T-cell (primary cell): ENCODE measurements at regions not wholly inside any gene's neighbourhood (a gene's known extent, or its start where the extent isn't known, plus 50 kb on each side); places are given as distances from the start of the nearest gene placed in this dataset.
"Not testable (repeated sequence)": the region's sequence is repeated elsewhere in the genome, so short reads cannot be mapped to it uniquely, and the experiment has no call there.

ENCODE experiments used
- ATAC-seq, 4 experiments: fragments of 200-7000 bp in 3 of 4; fragments of 150-1000 bp in 1 of 4; cut with Tn5 transposase; replicated peaks in 1 of 4; 1 replicate in 3 of 4; 2 replicates in 1 of 4; pipeline ENCODE4 v1.10.0; 2021; ENCODE audit warnings: moderate library complexity in 3 of 4, mild to moderate bottlenecking in 2 of 4, moderate number of reproducible peaks in 1 of 4
- CTCF ChIA-PET, 2 donors: fragments of 300-600 bp; sonication (Branson Sonifier 250); formaldehyde crosslinking; loops; one replicate each; lab custom pipeline; 2022; ENCODE audit warnings: antibody characterized with exemption in 2 of 2; lab: Charles Lee
- POLR2A ChIA-PET, 2 donors: fragments of 300-600 bp; sonication (Branson Sonifier 250); formaldehyde crosslinking; loops; one replicate each; lab custom pipeline; 2022; ENCODE audit warnings: antibody characterized with exemption in 2 of 2; lab: Charles Lee
- DNase-seq, 35 experiments: peaks; one replicate each; pipeline versions ENCODE4 v3.0.0 to v3.0.0-alpha.2; 2013 to 2023
- H3K27ac ChIP-seq: one replicate; pipeline ENCODE4 v1.5.1; 2013; ENCODE audit warnings: low read length
- H3K27me3 ChIP-seq, 2 experiments: replicated peaks in 1 of 2; 1 replicate in 1 of 2; 2 replicates in 1 of 2; pipeline versions ENCODE4 v1.6.1 to v1.7.0; 2013; ENCODE audit warnings: low read length in 1 of 2, mixed read lengths in 1 of 2; ENCODE audit not compliant: control insufficient read depth in 2 of 2, insufficient read depth in 2 of 2; ENCODE audit errors: extremely low read depth in 1 of 2
- H3K36me3 ChIP-seq, 2 donors: 1 replicate in 1 of 2; 2 replicates in 1 of 2; pipeline versions ENCODE4 v1.6.1 to v1.7.0; 2013; ENCODE audit warnings: low read length in 1 of 2; ENCODE audit not compliant: control insufficient read depth in 2 of 2, insufficient read depth in 1 of 2; ENCODE audit errors: extremely low read depth in 1 of 2
- H3K4me1 ChIP-seq, 2 experiments: 1 replicate in 1 of 2; 2 replicates in 1 of 2; pipeline versions ENCODE4 v1.6.1 to v1.7.0; 2013; ENCODE audit warnings: low read length in 2 of 2, mixed read lengths in 1 of 2; ENCODE audit not compliant: insufficient read depth in 2 of 2, control insufficient read depth in 1 of 2; ENCODE audit errors: extremely low read depth in 1 of 2
- H3K4me3 ChIP-seq, 2 donors: 1 replicate in 1 of 2; 2 replicates in 1 of 2; pipeline versions ENCODE4 v1.5.1 to v1.7.0; 2013; ENCODE audit warnings: mild to moderate bottlenecking in 2 of 2, low read length in 1 of 2, moderate library complexity in 1 of 2; ENCODE audit not compliant: control insufficient read depth in 1 of 2; ENCODE audit errors: extremely low read depth in 1 of 2
- H3K9me3 ChIP-seq: 2 replicates; pipeline ENCODE4 v1.7.0; 2013
- H3K27ac Mint-ChIP-seq, 2 donors: one replicate each; pipeline ENCODE4 v1.8.0; 2020 to 2021; ENCODE audit warnings: mild to moderate bottlenecking in 2 of 2, mixed read lengths in 2 of 2
- H3K27me3 Mint-ChIP-seq, 2 donors: one replicate each; pipeline ENCODE4 v1.8.0; 2021 to 2022; ENCODE audit warnings: mixed read lengths in 2 of 2
- H3K36me3 Mint-ChIP-seq: one replicate; pipeline ENCODE4 v1.8.0; 2021; ENCODE audit warnings: mixed read lengths
- H3K4me1 Mint-ChIP-seq, 3 donors: one replicate each; pipeline ENCODE4 v1.8.0; 2020 to 2022; ENCODE audit warnings: mixed read lengths in 3 of 3, mild to moderate bottlenecking in 1 of 3
- H3K4me3 Mint-ChIP-seq, 3 donors: one replicate each; pipeline ENCODE4 v1.8.0; 2020 to 2022; ENCODE audit warnings: mild to moderate bottlenecking in 3 of 3, mixed read lengths in 3 of 3, moderate library complexity in 3 of 3
- H3K9me3 Mint-ChIP-seq, 3 donors: one replicate each; pipeline ENCODE4 v1.8.0; 2020 to 2022; ENCODE audit warnings: mixed read lengths in 3 of 3
- WGBS: methylation state at CpG from one replicate; pipeline ENCODE4 v1.1.5; 2013; ENCODE audit warnings: missing lambda C conversion rate; ENCODE audit not compliant: insufficient coverage; 5-methylcytosine and 5-hydroxymethylcytosine counted together

GRCh38 chr2:221731432-221732145 lies 159.5 kb upstream of the EPHA4 start:
- ChIA-PET POLR2A (no interaction called here), CTCF (no interaction called here)
- Histone ChIP-seq H3K27me3 (no peaks in the 10 kb centered on the region), H3K36me3 (no peaks in the 10 kb centered on the region), H3K27ac (no peak overlapping the region), H3K9me3 (no peaks in the 10 kb centered on the region), H3K4me1 (no peaks in the 10 kb centered on the region), H3K4me3 (no peak overlapping the region)
- no peaks in the 10 kb centered on the region for H3K4me1 Mint-ChIP-seq
- 87% methylated on average over 3 of the region's 3 CpGs for WGBS
- H3K4me3 Mint-ChIP-seq: no peak overlapping the region
- no peaks in the 10 kb centered on the region for H3K36me3 Mint-ChIP-seq
- ATAC-seq: no peak
- H3K27me3 Mint-ChIP-seq: no peaks in the 10 kb centered on the region
- peaks cover 0 to 6% (median 6%) of the 10 kb centered on the region in 3 donors for H3K9me3 Mint-ChIP-seq
- H3K27ac Mint-ChIP-seq: no peak overlapping the region
- DNase-seq: no peak

- whole genome bisulfite sequencing: 83% methylated on average over 1 of the region's 2 CpGs
- no peaks in the 10 kb centered on the region for H3K4me1 ChIP-seq
- H3K27me3 ChIP-seq: no peaks in the 10 kb centered on the region
- no peak overlapping the region for H3K27ac ChIP-seq
- DNase-seq: no peak
- no peak for ATAC-seq
- Mint-ChIP-seq H3K27me3 (peaks cover 0 to 4% of the 10 kb centered on the region in 2 donors), H3K36me3 (no peaks in the 10 kb centered on the region), H3K27ac (no peak overlapping the region), H3K4me3 (no peak overlapping the region), H3K4me1 (no peaks in the 10 kb centered on the region), H3K9me3 (peaks cover 12 to 14% (median 12%) of the 10 kb centered on the region in 3 donors)
- H3K9me3 ChIP-seq: no peaks in the 10 kb centered on the region
- ChIA-PET POLR2A (no interaction called here), CTCF (no interaction called here)
- no peaks in the 10 kb centered on the region for H3K36me3 ChIP-seq
- H3K4me3 ChIP-seq: no peak overlapping the region
Observed at GRCh38 chr2:221726894-221727513, 154.9 kb upstream of the EPHA4 start.

GRCh38 chr2:221724631-221725203 lies 152.6 kb upstream of the EPHA4 start:
- H3K36me3 ChIP-seq: no peaks in the 10 kb centered on the region
- WGBS: no CpG with 5 or more reads among the region's 1 CpG
- no peaks in the 10 kb centered on the region for H3K4me1 ChIP-seq
- H3K27me3 Mint-ChIP-seq: peaks cover 2 to 4% of the 10 kb centered on the region in 2 donors
- peaks cover 12 to 17% (median 12%) of the 10 kb centered on the region in 3 donors for H3K9me3 Mint-ChIP-seq
- no peaks in the 10 kb centered on the region for H3K27me3 ChIP-seq
- ChIA-PET CTCF (interaction anchor here in 1 of 2 donors (0.6 kb wide), 1 partner anchor 37 kb away, joined by 3 read pairs; no protein-coding TSS in a partner anchor), POLR2A (no interaction called here)
- H3K4me3 ChIP-seq: no peak overlapping the region
- DNase-seq (no peak), ATAC-seq (no peak)
- H3K4me3 Mint-ChIP-seq: peak overlapping the region in 1 of 3 donors; percentile 8
- no peaks in the 10 kb centered on the region for H3K9me3 ChIP-seq
- H3K4me1 Mint-ChIP-seq: no peaks in the 10 kb centered on the region
- H3K27ac Mint-ChIP-seq: no peak overlapping the region
- H3K27ac ChIP-seq: no peak overlapping the region
- no peaks in the 10 kb centered on the region for H3K36me3 Mint-ChIP-seq

GRCh38 chr2:221724117-221724516 lies 152.0 kb upstream of the EPHA4 start:
- H3K4me1 Mint-ChIP-seq, H3K4me3 ChIP-seq, H3K27me3 Mint-ChIP-seq, H3K27me3 ChIP-seq, H3K36me3 Mint-ChIP-seq, H3K27ac Mint-ChIP-seq, DNase-seq, ATAC-seq, H3K9me3 ChIP-seq, H3K27ac ChIP-seq, H3K4me1 ChIP-seq, H3K4me3 Mint-ChIP-seq, H3K36me3 ChIP-seq: not testable (repeated sequence)
- ChIA-PET POLR2A (interaction anchor here in 1 of 2 donors (0.7 kb wide), 1 partner anchor 105 kb away, joined by 5 read pairs; no protein-coding TSS in a partner anchor), CTCF (interaction anchor here in 1 of 2 donors (0.6 kb wide), 1 partner anchor 37 kb away, joined by 3 read pairs; no protein-coding TSS in a partner anchor)
- WGBS: no CpG with 5 or more reads among the region's 1 CpG
- H3K9me3 Mint-ChIP-seq: peaks cover 12 to 16% (median 14%) of the 10 kb centered on the region in 3 donors

GRCh38 chr2:221716426-221717303 lies 144.6 kb upstream of the EPHA4 start:
- Histone ChIP-seq H3K4me1 (no peaks in the 10 kb centered on the region), H3K4me3 (no peak overlapping the region), H3K9me3 (no peaks in the 10 kb centered on the region), H3K27me3 (no peaks in the 10 kb centered on the region), H3K27ac (no peak overlapping the region), H3K36me3 (no peaks in the 10 kb centered on the region)
- DNase-seq (no peak), ATAC-seq (no peak)
- H3K27me3 Mint-ChIP-seq: peaks cover 0 to 2% of the 10 kb centered on the region in 2 donors
- H3K4me3 Mint-ChIP-seq: no peak overlapping the region
- peaks cover 5 to 6% (median 5%) of the 10 kb centered on the region in 3 donors for H3K9me3 Mint-ChIP-seq
- H3K36me3 Mint-ChIP-seq: no peaks in the 10 kb centered on the region
- POLR2A ChIA-PET: no interaction called here
- no peak overlapping the region for H3K27ac Mint-ChIP-seq
- no peaks in the 10 kb centered on the region for H3K4me1 Mint-ChIP-seq
- CTCF ChIA-PET: no interaction called here
- 68% methylated on average over 3 of the region's 10 CpGs for WGBS
